MM.1S (cell line): ENCODE measurements at regions not wholly inside any gene's neighbourhood (a gene's known extent, or its start where the extent isn't known, plus 50 kb on each side); places are given as distances from the start of the nearest gene placed in this dataset.

ENCODE experiments used
- DNase-seq: peaks from one replicate; pipeline ENCODE4 v3.0.0-alpha.2; 2015
- H2AFZ ChIP-seq: fragments of 300-600 bp; sonication (generic); 2 replicates; pipeline ENCODE4 v1.6.0; 2016; ENCODE audit warnings: antibody characterized with exemption, low read length
- H3F3A ChIP-seq: fragments of 300-600 bp; sonication (generic); 2 replicates; pipeline ENCODE4 v1.6.1; 2016; ENCODE audit warnings: mild to moderate bottlenecking, antibody characterized with exemption, low read length, moderate library complexity, mixed read lengths; ENCODE audit not compliant: insufficient read depth
- H3K27ac ChIP-seq: fragments of 300-600 bp; sonication (generic); 2 replicates; pipeline ENCODE4 v1.5.1; 2016; ENCODE audit warnings: mild to moderate bottlenecking, low read length
- H3K27me3 ChIP-seq: fragments of 300-600 bp; sonication (generic); replicated peaks from 2 replicates; pipeline ENCODE4 v1.6.0; 2016; ENCODE audit warnings: low read length; ENCODE audit not compliant: insufficient read depth
- H3K36me3 ChIP-seq: fragments of 300-600 bp; sonication (generic); replicated peaks from 2 replicates; pipeline ENCODE4 v1.6.1; 2016; ENCODE audit warnings: mild to moderate bottlenecking, low read length, mixed read lengths; ENCODE audit not compliant: insufficient read depth
- H3K4me1 ChIP-seq: fragments of 300-600 bp; sonication (generic); 2 replicates; pipeline ENCODE4 v1.6.1; 2016; ENCODE audit warnings: low read length, mixed read lengths
- H3K4me2 ChIP-seq: fragments of 300-600 bp; sonication (generic); 2 replicates; pipeline ENCODE4 v1.6.0; 2016; ENCODE audit warnings: low read depth, low read length
- H3K4me3 ChIP-seq: fragments of 300-600 bp; sonication (generic); 2 replicates; pipeline ENCODE4 v1.5.1; 2016; ENCODE audit warnings: low read length, mixed read lengths
- H3K79me2 ChIP-seq: fragments of 300-600 bp; sonication (generic); 2 replicates; pipeline ENCODE4 v1.6.1; 2016; ENCODE audit warnings: mixed run types, low read length, mixed read lengths
- H3K9ac ChIP-seq: fragments of 300-600 bp; sonication (generic); 2 replicates; pipeline ENCODE4 v1.6.1; 2016; ENCODE audit warnings: low read length, mixed read lengths
- H3K9me2 ChIP-seq: fragments of 300-600 bp; sonication (generic); replicated peaks from 2 replicates; pipeline ENCODE4 v1.6.1; 2016; ENCODE audit warnings: mild to moderate bottlenecking, low read length, mixed read lengths; ENCODE audit not compliant: insufficient read depth
- H3K9me3 ChIP-seq: fragments of 300-600 bp; sonication (generic); replicated peaks from 2 replicates; pipeline ENCODE4 v1.6.1; 2016; ENCODE audit warnings: mild to moderate bottlenecking, low read length, mixed read lengths; ENCODE audit not compliant: insufficient read depth
- H4K20me1 ChIP-seq: fragments of 300-600 bp; sonication (generic); 2 replicates; pipeline ENCODE4 v1.6.1; 2016; ENCODE audit warnings: mild to moderate bottlenecking, low read length, moderate library complexity, mixed read lengths; ENCODE audit not compliant: insufficient read depth
- CTCF ChIP-seq: fragments of 300-600 bp; sonication (generic); IDR thresholded peaks from 2 replicates; pipeline ENCODE4 v1.5.1; 2016; ENCODE audit warnings: antibody characterized with exemption, low read length, mixed read lengths
- EZH2 ChIP-seq: fragments of 300-600 bp; sonication (generic); optimal IDR thresholded peaks from 2 replicates; pipeline ENCODE3; 2017; ENCODE audit warnings: low read depth, mild to moderate bottlenecking, antibody characterized with exemption, low read length, mixed read lengths
- EZH2phosphoT487 ChIP-seq: fragments of 300-600 bp; sonication (generic); IDR thresholded peaks from 2 replicates; pipeline ENCODE4 v1.6.1; 2018; ENCODE audit warnings: antibody characterized with exemption, low read length

- Histone ChIP-seq H2AFZ (no peak overlapping the region), H4K20me1 (no peaks in the 10 kb centered on the region), H3K9ac (no peak overlapping the region), H3K36me3 (no peaks in the 10 kb centered on the region), H3F3A (no peaks in the 10 kb centered on the region), H3K4me2 (no peak overlapping the region), H3K4me3 (no peak overlapping the region), H3K9me3 (no peaks in the 10 kb centered on the region), H3K79me2 (no peaks in the 10 kb centered on the region), H3K27ac (no peak overlapping the region), H3K27me3 (no peaks in the 10 kb centered on the region), H3K4me1 (no peaks in the 10 kb centered on the region), H3K9me2 (no peaks in the 10 kb centered on the region)
- no peak for DNase-seq
- TF ChIP-seq EZH2phosphoT487 (no peak), EZH2 (no peak), CTCF (no peak)
These were observed 589.2 kb upstream of the ZEB2 start for GRCh38 chr2:145108959-145109710.

- Histone ChIP-seq H2AFZ (no peak overlapping the region), H3K79me2 (no peaks in the 10 kb centered on the region), H4K20me1 (no peaks in the 10 kb centered on the region), H3K9me2 (no peaks in the 10 kb centered on the region), H3K27me3 (no peaks in the 10 kb centered on the region), H3K36me3 (no peaks in the 10 kb centered on the region), H3K9me3 (no peaks in the 10 kb centered on the region), H3K4me2 (no peak overlapping the region), H3K27ac (no peak overlapping the region), H3K9ac (no peak overlapping the region), H3K4me1 (no peaks in the 10 kb centered on the region), H3F3A (no peaks in the 10 kb centered on the region), H3K4me3 (no peak overlapping the region)
- DNase-seq, result no peak
- TF ChIP-seq EZH2phosphoT487 (no peak), EZH2 (no peak), CTCF (no peak)
These were observed 588.5 kb upstream of the ZEB2 start for GRCh38 chr2:145108361-145108778.

GRCh38 chr2:145106293-145106692 is 586.4 kb upstream of the ZEB2 start:
- Histone ChIP-seq H3K4me3 (no peak overlapping the region), H3F3A (no peaks in the 10 kb centered on the region), H3K79me2 (no peaks in the 10 kb centered on the region), H3K27me3 (no peaks in the 10 kb centered on the region), H3K27ac (no peak overlapping the region), H3K9me2 (no peaks in the 10 kb centered on the region), H3K36me3 (no peaks in the 10 kb centered on the region), H2AFZ (no peak overlapping the region), H3K4me2 (no peak overlapping the region), H3K9ac (no peak overlapping the region), H3K4me1 (no peaks in the 10 kb centered on the region), H4K20me1 (no peaks in the 10 kb centered on the region), H3K9me3 (no peaks in the 10 kb centered on the region)
- no peak for TF ChIP-seq EZH2
- TF ChIP-seq EZH2phosphoT487, result no peak
- no peak for TF ChIP-seq CTCF
- DNase-seq, result no peak
